H1 (cell line): ENCODE measurements at regions not wholly inside any gene's neighbourhood (a gene's known extent, or its start where the extent isn't known, plus 50 kb on each side); places are given as distances from the start of the nearest gene placed in this dataset.

Source experiments
- CTCF ChIA-PET: fragments of 300-600 bp; sonication (Branson Sonifier 250); formaldehyde crosslinking; loops from one replicate; lab custom pipeline; 2021; ENCODE audit not compliant: partially characterized antibody; lab: Charles Lee
- POLR2A ChIA-PET: fragments of 300-600 bp; sonication (Branson Sonifier 250); formaldehyde crosslinking; loops from one replicate; lab custom pipeline; 2021; ENCODE audit warnings: inconsistent platforms; ENCODE audit not compliant: partially characterized antibody; lab: Charles Lee
- DNase-seq, 2 experiments: peaks; one replicate each; pipeline versions ENCODE4 v3.0.0 to v3.0.0-alpha.2; 2010 to 2022; ENCODE audit warnings: low spot score in 2 of 2, low read depth in 1 of 2, mixed read lengths in 1 of 2
- FAIRE-seq: peaks from 2 replicates; lab custom pipeline; 2011; peaks lifted over from hg19 to GRCh38; lab: Jason Lieb, UNC
- H2AFZ ChIP-seq: 2 replicates; pipeline ENCODE4 v1.8.1; 2012; ENCODE audit warnings: low read length, inconsistent platforms
- H2AK5ac ChIP-seq: 2 replicates; pipeline ENCODE4 v1.6.1; 2013; ENCODE audit warnings: low read depth, low read length
- H2BK120ac ChIP-seq: replicated peaks from 2 replicates; pipeline ENCODE3; 2013; ENCODE audit warnings: low read depth, low read length, inconsistent platforms
- H2BK12ac ChIP-seq: 2 replicates; pipeline ENCODE4 v1.6.1; 2013; ENCODE audit warnings: low read depth, low read length
- H2BK15ac ChIP-seq: 2 replicates; pipeline ENCODE4 v1.6.1; 2013; ENCODE audit warnings: low read length
- H2BK20ac ChIP-seq: 2 replicates; pipeline ENCODE4 v1.6.1; 2013; ENCODE audit warnings: low read length
- H2BK5ac ChIP-seq: 2 replicates; pipeline ENCODE4 v1.6.1; 2013; ENCODE audit warnings: low read depth, low read length
- H3K14ac ChIP-seq: 2 replicates; pipeline ENCODE4 v1.6.1; 2013; ENCODE audit warnings: inconsistent platforms; ENCODE audit not compliant: insufficient read length
- H3K18ac ChIP-seq: 2 replicates; pipeline ENCODE4 v1.6.1; 2013; ENCODE audit warnings: low read length; ENCODE audit errors: extremely low read depth
- H3K23ac ChIP-seq: 2 replicates; pipeline ENCODE4 v1.6.1; 2013; ENCODE audit warnings: inconsistent platforms; ENCODE audit not compliant: insufficient read length
- H3K23me2 ChIP-seq: 2 replicates; pipeline ENCODE4 v1.6.1; 2013; ENCODE audit warnings: low read depth, low read length
- H3K27ac ChIP-seq: 2 replicates; pipeline ENCODE4 v1.6.1; 2011; ENCODE audit warnings: low read depth, low read length, inconsistent platforms
- H3K27me3 ChIP-seq, 4 experiments: replicated peaks in 1 of 4; 1 replicate in 1 of 4; 2 replicates in 3 of 4; pipeline versions ENCODE4 v1.6.1 to v1.8.1; 2011 to 2013; ENCODE audit warnings: low read length in 3 of 4, mild to moderate bottlenecking in 3 of 4, inconsistent platforms in 2 of 4, mixed read lengths in 2 of 4, moderate library complexity in 1 of 4; ENCODE audit not compliant: control insufficient read depth in 3 of 4, insufficient read depth in 3 of 4; ENCODE audit errors: extremely low read depth in 1 of 4
- H3K36me3 ChIP-seq, 4 experiments: 2 replicates each; pipeline versions ENCODE4 v1.6.1 to v1.8.1; 2011 to 2013; ENCODE audit warnings: mild to moderate bottlenecking in 4 of 4, low read length in 3 of 4, moderate library complexity in 2 of 4, control low read depth in 1 of 4, inconsistent platforms in 1 of 4; ENCODE audit not compliant: insufficient read depth in 4 of 4, control insufficient read depth in 2 of 4
- H3K4ac ChIP-seq: replicated peaks from 2 replicates; pipeline ENCODE3; 2013; ENCODE audit warnings: low read length, low read depth, mixed read lengths, inconsistent platforms; ENCODE audit not compliant: insufficient read length
- H3K4me1 ChIP-seq, 4 experiments: replicated peaks in 1 of 4; 1 replicate in 1 of 4; 2 replicates in 3 of 4; pipeline versions ENCODE4 v1.6.1 to v1.8.1; 2011 to 2013; ENCODE audit warnings: low read length in 3 of 4, inconsistent platforms in 2 of 4, mixed read lengths in 1 of 4; ENCODE audit not compliant: insufficient read depth in 4 of 4, control insufficient read depth in 3 of 4
- H3K4me2 ChIP-seq, 2 experiments: 2 replicates each; pipeline versions ENCODE4 v1.6.1 to v1.8.1; 2011 to 2013; ENCODE audit warnings: low read depth in 2 of 2, low read length in 2 of 2, control low read depth in 1 of 2, inconsistent platforms in 1 of 2, mild to moderate bottlenecking in 1 of 2; ENCODE audit not compliant: insufficient read depth in 1 of 2
- H3K4me3 ChIP-seq, 4 experiments: fragments of 200-600, 300-600 bp in 1 of 4; sonication (generic), shearing (Covaris generic), sonication (Bioruptor Twin) in 1 of 4; 2 replicates each; pipeline versions ENCODE4 v1.5.1 to v1.8.1; 2011 to 2016; ENCODE audit warnings: low read length in 4 of 4, low read depth in 3 of 4, control low read depth in 2 of 4, inconsistent platforms in 2 of 4, mild to moderate bottlenecking in 2 of 4, mixed read lengths in 1 of 4, moderate library complexity in 1 of 4; ENCODE audit not compliant: insufficient read depth in 2 of 4; ENCODE audit errors: extremely low read depth in 1 of 4
- H3K56ac ChIP-seq: replicated peaks from 2 replicates; pipeline ENCODE3; 2013; ENCODE audit warnings: low read depth, mild to moderate bottlenecking, mixed read lengths, low read length, inconsistent platforms; ENCODE audit not compliant: insufficient read length
- H3K79me1 ChIP-seq: 2 replicates; pipeline ENCODE4 v1.6.1; 2013; ENCODE audit warnings: low read depth, low read length, control low read depth
- H3K79me2 ChIP-seq, 2 experiments: 2 replicates each; pipeline versions ENCODE4 v1.6.1 to v1.8.1; 2012 to 2013; ENCODE audit warnings: low read length in 2 of 2, mild to moderate bottlenecking in 2 of 2, inconsistent platforms in 1 of 2; ENCODE audit not compliant: insufficient read depth in 2 of 2, control insufficient read depth in 1 of 2
- H3K9ac ChIP-seq, 4 experiments: replicated peaks in 1 of 4; 1 replicate in 1 of 4; 2 replicates in 3 of 4; pipeline versions ENCODE4 v1.6.1 to v1.8.1; 2011 to 2013; ENCODE audit warnings: low read depth in 3 of 4, low read length in 3 of 4, control low read depth in 2 of 4, mild to moderate bottlenecking in 2 of 4, moderate library complexity in 2 of 4, inconsistent platforms in 1 of 4; ENCODE audit errors: extremely low read depth in 1 of 4
- H3K9me3 ChIP-seq, 2 experiments: 2 replicates each; pipeline versions ENCODE4 v1.6.1 to v1.8.1; 2012 to 2013; ENCODE audit warnings: mild to moderate bottlenecking in 2 of 2, moderate library complexity in 2 of 2, control low read depth in 1 of 2, inconsistent platforms in 1 of 2, low read depth in 1 of 2, low read length in 1 of 2, mixed read lengths in 1 of 2; ENCODE audit not compliant: insufficient read depth in 2 of 2
- H4K20me1 ChIP-seq, 2 experiments: replicated peaks in 1 of 2; 2 replicates each; pipeline versions ENCODE3 to v1.8.1; 2011 to 2013; ENCODE audit warnings: inconsistent platforms in 2 of 2, low read length in 2 of 2, mild to moderate bottlenecking in 1 of 2; ENCODE audit not compliant: insufficient read depth in 2 of 2, control insufficient read depth in 1 of 2
- H4K5ac ChIP-seq: 2 replicates; pipeline ENCODE4 v1.6.1; 2013; ENCODE audit warnings: low read length, low read depth, mixed read lengths, inconsistent platforms; ENCODE audit not compliant: insufficient read length
- H4K8ac ChIP-seq: 2 replicates; pipeline ENCODE4 v1.8.0; 2013; ENCODE audit warnings: mild to moderate bottlenecking, moderate library complexity, low read length, inconsistent platforms; ENCODE audit not compliant: insufficient read depth; ENCODE audit errors: extremely low read depth
- H4K91ac ChIP-seq: replicated peaks from 2 replicates; pipeline ENCODE3; 2013; ENCODE audit warnings: low read length, mixed read lengths, inconsistent platforms; ENCODE audit not compliant: insufficient read length
- BCL11A ChIP-seq, 2 experiments: IDR thresholded peaks; one replicate each; pipeline ENCODE4 v1.6.1; 2011; ENCODE audit warnings: low read depth in 2 of 2, low read length in 2 of 2, mild to moderate bottlenecking in 2 of 2
- BRCA1 ChIP-seq: IDR thresholded peaks from 2 replicates; pipeline ENCODE4 v1.6.1; 2012; ENCODE audit warnings: low read depth, low read length, improper control_type of control experiment
- NRF1 ChIP-seq: IDR thresholded peaks from 2 replicates; pipeline ENCODE4 v1.6.1; 2011; ENCODE audit warnings: mild to moderate bottlenecking, low read depth, low read length, improper control_type of control experiment
- YY1 ChIP-seq: IDR thresholded peaks from 2 replicates; pipeline ENCODE4 v1.6.1; 2011; ENCODE audit warnings: low read depth, mild to moderate bottlenecking, low read length
- WGBS, 2 experiments: shearing (Covaris generic) in 1 of 2; methylation state at CpG; one replicate each; pipeline versions ENCODE4 v1.1.6 to v1.1.7; 2013 to 2015; ENCODE audit warnings: low lambda C conversion rate in 2 of 2, mixed read lengths in 2 of 2, inconsistent platforms in 1 of 2, low coverage in 1 of 2, missing lambda C conversion rate in 1 of 2; ENCODE audit not compliant: insufficient replicate concordance in 2 of 2, insufficient coverage in 1 of 2, insufficient read length in 1 of 2; ENCODE audit errors: extremely low coverage in 1 of 2, missing lambda C conversion rate in 1 of 2; 5-methylcytosine and 5-hydroxymethylcytosine counted together
- TF ChIP-seq, protein P1 (sequence below): IDR thresholded peaks from 2 replicates; pipeline ENCODE4 v1.6.1; 2012; ENCODE audit warnings: inconsistent platforms

DNA sequence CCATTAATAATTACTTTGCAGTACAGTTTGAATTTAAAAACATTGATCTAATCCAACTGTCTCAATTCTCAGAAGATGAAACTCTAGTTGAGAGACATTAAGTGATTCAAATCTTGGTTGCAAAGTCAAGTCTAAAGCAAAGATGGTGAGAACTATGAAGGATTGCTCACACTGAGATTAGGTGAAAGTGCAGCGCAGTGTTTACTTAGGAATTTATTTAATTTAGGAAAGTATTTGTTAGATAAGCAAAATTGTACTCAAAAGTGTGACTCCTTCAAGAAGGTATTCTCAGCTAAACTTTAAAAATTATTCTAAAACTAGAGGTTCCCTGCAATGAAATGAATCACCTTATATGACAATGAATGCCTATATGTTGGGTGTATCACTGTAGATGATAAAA lies 454.9 kb downstream of the PDGFC start:
- H3K4me3 ChIP-seq, result no peak overlapping the region

More for the DNA sequence above, 454.9 kb downstream of the PDGFC start:
- Histone ChIP-seq H4K20me1 (no peaks in the 10 kb centered on the region), H4K8ac (no peak overlapping the region), H3K79me2 (no peaks in the 10 kb centered on the region), H4K5ac (no peak overlapping the region), H2BK5ac (no peak overlapping the region), H3K14ac (no peak overlapping the region), H2BK15ac (no peak overlapping the region), H3K4me1 (no peaks in the 10 kb centered on the region; a peak in 1 of 7 replicates), H3K4me2 (no peak overlapping the region), H3K79me1 (no peaks in the 10 kb centered on the region), H3K23ac (no peak overlapping the region), H3K56ac (no peak overlapping the region), H3K27me3 (no peaks in the 10 kb centered on the region), H2BK12ac (no peak overlapping the region), H3K23me2 (no peaks in the 10 kb centered on the region), H4K91ac (no peak overlapping the region), H3K9ac (no peak overlapping the region), H2BK20ac (no peak overlapping the region), H2BK120ac (no peak overlapping the region), H3K36me3 (no peaks in the 10 kb centered on the region), H3K4ac (no peak overlapping the region), H2AK5ac (no peak overlapping the region), H3K18ac (no peak overlapping the region), H2AFZ (no peak overlapping the region), H3K27ac (no peak overlapping the region), H3K9me3 (no peaks in the 10 kb centered on the region)
- 96% methylated on average over 1 of the region's 1 CpG; no CpG with 5 or more reads in 1 of the 2 experiments for WGBS, 2 experiments
- FAIRE-seq, result no peak
- ChIA-PET CTCF (no interaction called here), POLR2A (no interaction called here)
- TF ChIP-seq, protein P1, sequence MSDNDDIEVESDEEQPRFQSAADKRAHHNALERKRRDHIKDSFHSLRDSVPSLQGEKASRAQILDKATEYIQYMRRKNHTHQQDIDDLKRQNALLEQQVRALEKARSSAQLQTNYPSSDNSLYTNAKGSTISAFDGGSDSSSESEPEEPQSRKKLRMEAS, result no peak
- TF ChIP-seq NRF1 (no peak), YY1 (no peak), BRCA1 (no peak), BCL11A (IDR thresholded peaks at IDR 0.05; ENCODE audit: low read depth in 2 of 2, low read length in 2 of 2) (no peak)
- no peak for DNase-seq
